ENCODE measurements at regions not wholly inside any gene's neighbourhood (a gene's known extent, or its start where the extent isn't known, plus 50 kb on each side); places are given as distances from the start of the nearest gene placed in this dataset.
A peak's percentile ranks its signal among the peaks of the same experiment; 100 is the strongest.

DNA sequence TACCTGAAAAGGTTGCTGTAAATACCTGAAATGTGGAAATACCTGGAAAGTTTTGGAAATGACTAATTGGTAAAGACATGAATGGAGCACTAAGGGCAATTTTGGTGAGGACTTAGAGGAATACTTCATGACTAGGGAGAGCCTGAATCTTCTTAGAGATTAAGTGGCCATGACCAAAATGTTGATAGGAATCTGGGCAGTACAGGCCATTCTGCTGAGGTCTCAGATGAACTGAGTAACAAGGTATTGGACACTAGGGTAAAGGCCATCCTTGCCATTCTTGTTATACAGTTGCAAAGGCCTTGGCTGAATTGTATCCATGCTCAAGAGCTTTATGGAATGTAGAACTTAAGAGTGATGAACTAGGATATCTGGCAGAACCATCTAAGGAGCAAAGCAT lies 742.9 kb upstream of the RAB6C start:
- Histone ChIP-seq H3K27ac (no peak overlapping the region), H3K4me1 (peaks cover 11% of the 10 kb centered on the region), H3K9me3 (peaks cover 11% of the 10 kb centered on the region), H3K27me3 (ENCODE audit: insufficient read depth in 3 of 3, low read length in 2 of 3) (no peaks in the 10 kb centered on the region), H3K4me3 (no peak overlapping the region), H3K36me3 (ENCODE audit: insufficient read depth in 1 of 2, low read depth in 1 of 2) (no peaks in the 10 kb centered on the region)
- ATAC-seq (no peak), DNase-seq (no peak)
- intact Hi-C loops (cut with DNase I): loop anchor here in 1 of 2 donors (5.0 kb wide), 1 partner anchor 1046 kb away; no protein-coding TSS in a partner anchor
- TF ChIP-seq, protein P1, sequence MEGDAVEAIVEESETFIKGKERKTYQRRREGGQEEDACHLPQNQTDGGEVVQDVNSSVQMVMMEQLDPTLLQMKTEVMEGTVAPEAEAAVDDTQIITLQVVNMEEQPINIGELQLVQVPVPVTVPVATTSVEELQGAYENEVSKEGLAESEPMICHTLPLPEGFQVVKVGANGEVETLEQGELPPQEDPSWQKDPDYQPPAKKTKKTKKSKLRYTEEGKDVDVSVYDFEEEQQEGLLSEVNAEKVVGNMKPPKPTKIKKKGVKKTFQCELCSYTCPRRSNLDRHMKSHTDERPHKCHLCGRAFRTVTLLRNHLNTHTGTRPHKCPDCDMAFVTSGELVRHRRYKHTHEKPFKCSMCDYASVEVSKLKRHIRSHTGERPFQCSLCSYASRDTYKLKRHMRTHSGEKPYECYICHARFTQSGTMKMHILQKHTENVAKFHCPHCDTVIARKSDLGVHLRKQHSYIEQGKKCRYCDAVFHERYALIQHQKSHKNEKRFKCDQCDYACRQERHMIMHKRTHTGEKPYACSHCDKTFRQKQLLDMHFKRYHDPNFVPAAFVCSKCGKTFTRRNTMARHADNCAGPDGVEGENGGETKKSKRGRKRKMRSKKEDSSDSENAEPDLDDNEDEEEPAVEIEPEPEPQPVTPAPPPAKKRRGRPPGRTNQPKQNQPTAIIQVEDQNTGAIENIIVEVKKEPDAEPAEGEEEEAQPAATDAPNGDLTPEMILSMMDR (IDR thresholded peaks at IDR 0.05): no peak

DNA sequence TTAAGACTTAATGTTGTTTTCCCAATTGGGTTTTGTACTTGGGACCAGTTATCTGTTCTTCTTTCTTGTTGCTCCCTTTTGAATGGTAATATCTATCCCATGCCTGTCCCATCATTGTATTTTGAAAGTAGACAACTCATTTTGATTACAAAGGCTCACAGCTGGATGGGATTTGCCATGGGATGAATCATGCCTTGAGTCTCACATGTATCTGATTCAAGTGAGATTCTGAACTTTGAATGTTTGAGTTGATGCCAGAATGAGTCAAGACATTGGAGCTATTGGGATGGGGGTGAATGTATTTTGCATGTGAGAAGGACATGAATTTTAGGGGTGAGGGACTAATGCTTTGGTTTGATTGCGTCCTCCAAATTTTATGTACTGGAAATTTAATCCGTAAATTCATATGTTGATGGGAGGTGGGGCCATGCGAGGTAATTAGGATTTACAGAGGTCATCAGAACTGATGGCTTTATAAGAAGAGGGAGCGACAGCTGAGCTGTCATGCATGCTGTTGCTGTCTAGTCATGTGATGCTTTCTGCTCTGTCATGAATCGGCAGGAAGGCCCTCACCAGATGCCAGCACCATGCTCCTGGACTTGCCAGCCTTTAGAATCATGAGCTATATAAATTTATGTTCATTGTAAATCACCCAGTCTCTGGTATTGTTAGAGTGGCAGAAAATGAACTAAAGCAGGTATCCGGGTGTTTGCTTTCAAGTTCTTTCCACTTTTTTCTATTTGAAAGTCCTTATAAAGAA lies 741.3 kb upstream of the RAB6C start:
- TF ChIP-seq, protein P1 (IDR thresholded peaks at IDR 0.05): no peak
- intact Hi-C loops (cut with DNase I): loop anchor here in 1 of 2 donors (2.0 to 5.0 kb wide), 2 partner anchors 59 to 1044 kb away; no protein-coding TSS in a partner anchor
- no peak overlapping the region for H3K27ac ChIP-seq
- H3K36me3 ChIP-seq (ENCODE audit: insufficient read depth in 1 of 2, low read depth in 1 of 2): peaks cover 0 to 6% of the 10 kb centered on the region in 2 donors
- no peak overlapping the region for H3K4me3 ChIP-seq
- no peak for DNase-seq
- H3K9me3 ChIP-seq: peaks cover 11% of the 10 kb centered on the region
- 67 to 82% (median 74%) methylated on average over 6 of the region's 6 CpGs for WGBS, 3 donors
- ATAC-seq: peak in 3 of 4 donors; percentile 34 to 55 (median 43)
- H3K27me3 ChIP-seq (ENCODE audit: insufficient read depth in 3 of 3, low read length in 2 of 3): no peaks in the 10 kb centered on the region
- peaks cover 11% of the 10 kb centered on the region for H3K4me1 ChIP-seq

DNA sequence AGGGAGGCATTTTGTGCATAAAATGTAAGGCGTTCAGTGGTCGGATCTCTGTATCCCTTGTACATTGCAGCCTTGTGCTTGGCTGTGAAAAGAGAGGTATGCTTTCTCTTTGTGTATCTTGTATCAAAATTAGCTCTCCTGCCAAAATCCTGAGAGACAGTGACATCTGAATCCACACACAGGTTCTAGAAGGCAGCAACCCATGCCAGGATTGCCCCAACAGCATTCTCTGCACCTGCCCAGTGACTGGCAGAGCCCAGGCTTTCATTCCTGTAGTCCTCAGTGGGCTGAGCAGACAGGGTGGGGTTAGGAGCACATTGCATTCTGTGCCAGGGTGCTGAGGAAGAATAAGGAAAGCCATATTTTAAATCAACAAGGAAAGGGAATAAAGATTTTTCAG lies 740.3 kb upstream of the RAB6C start:
- peak overlapping the region; percentile 55 for H3K27ac ChIP-seq
- intact Hi-C loops (cut with DNase I): loop anchor here in 1 of 2 donors (2.0 to 5.0 kb wide), 2 partner anchors 60 to 1043 kb away; no protein-coding TSS in a partner anchor
- TF ChIP-seq, protein P1 (IDR thresholded peaks at IDR 0.05): no peak
- ATAC-seq: peak; percentile 85 to 94 (median 94)
- H3K4me1 ChIP-seq: peaks cover 11% of the 10 kb centered on the region
- peak; percentile 37 to 82 for DNase-seq
- peaks cover 11% of the 10 kb centered on the region for H3K9me3 ChIP-seq
- 28 to 36% (median 29%) methylated on average over 2 of the region's 2 CpGs for WGBS, 3 donors
- H3K4me3 ChIP-seq: no peak overlapping the region
- peaks cover 0 to 14% of the 10 kb centered on the region in 2 donors for H3K36me3 ChIP-seq (ENCODE audit: insufficient read depth in 1 of 2, low read depth in 1 of 2)
- H3K27me3 ChIP-seq (ENCODE audit: insufficient read depth in 3 of 3, low read length in 2 of 3): no peaks in the 10 kb centered on the region

DNA sequence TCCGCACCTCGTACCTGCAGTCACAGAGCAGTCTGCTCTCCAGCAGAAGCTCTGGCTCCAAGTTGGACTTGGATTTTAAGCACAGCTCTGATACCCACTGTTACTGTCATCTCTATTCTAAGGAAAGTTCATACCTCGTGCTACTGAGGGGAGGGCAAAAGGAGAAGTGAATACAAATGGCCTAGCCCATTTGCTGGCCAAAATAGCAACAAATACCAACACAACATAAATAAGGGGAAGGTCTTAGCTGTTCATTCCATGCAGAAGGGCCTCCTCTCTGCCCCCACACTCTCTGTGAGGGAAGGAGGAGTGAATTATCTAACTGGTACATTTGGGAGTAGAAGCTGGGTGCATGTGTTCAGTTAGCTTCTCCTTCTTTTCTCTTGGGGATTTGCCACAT lies 739.4 kb upstream of the RAB6C start:
- H3K27me3 ChIP-seq (ENCODE audit: insufficient read depth in 3 of 3, low read length in 2 of 3): no peaks in the 10 kb centered on the region
- peak overlapping the region; percentile 55 for H3K27ac ChIP-seq
- 57 to 79% (median 60%) methylated on average over 3 of the region's 3 CpGs for WGBS, 3 donors
- ATAC-seq (peak in 3 of 4 donors; percentile 17 to 50 (median 45)), DNase-seq (no peak)
- peaks cover 0 to 18% of the 10 kb centered on the region in 2 donors for H3K36me3 ChIP-seq (ENCODE audit: insufficient read depth in 1 of 2, low read depth in 1 of 2)
- H3K4me3 ChIP-seq: no peak overlapping the region
- H3K9me3 ChIP-seq: peaks cover 11% of the 10 kb centered on the region
- peaks cover 11% of the 10 kb centered on the region for H3K4me1 ChIP-seq
- TF ChIP-seq, protein P1 (IDR thresholded peaks at IDR 0.05): no peak
- intact Hi-C loops (cut with DNase I): loop anchor here (5.0 to 10.0 kb wide), 2 partner anchors 155 to 448 kb away; no protein-coding TSS in a partner anchor

Measured in psoas muscle (tissue), 7 donors.